ENCODE measurements at regions not wholly inside any gene's neighbourhood (a gene's known extent, or its start where the extent isn't known, plus 50 kb on each side); places are given as distances from the start of the nearest gene placed in this dataset.

- no peaks in the 10 kb centered on the region for H3K27me3 ChIP-seq
- no peak overlapping the region for H3K4me3 ChIP-seq
- H3K27ac ChIP-seq = no peak overlapping the region
- no peak for DNase-seq
- no peaks in the 10 kb centered on the region for H3K36me3 ChIP-seq
- no peaks in the 10 kb centered on the region for H3K4me1 ChIP-seq
- TF ChIP-seq POLR2A (IDR thresholded peaks at IDR 0.05) (no peak), CTCF (IDR thresholded peaks at IDR 0.05) (no peak)
- no peaks in the 10 kb centered on the region for H3K9me3 ChIP-seq
Measured at GRCh38 chr9:106766616-106767015, 96.3 kb upstream of the ZNF462 start.

GRCh38 chr9:106769331-106769730, 93.6 kb upstream of the ZNF462 start:
- Histone ChIP-seq H3K27me3 (no peaks in the 10 kb centered on the region), H3K4me1 (no peaks in the 10 kb centered on the region), H3K4me3 (no peak overlapping the region), H3K36me3 (no peaks in the 10 kb centered on the region), H3K9me3 (no peaks in the 10 kb centered on the region), H3K27ac (no peak overlapping the region)
- TF ChIP-seq CTCF (IDR thresholded peaks at IDR 0.05) (no peak), POLR2A (IDR thresholded peaks at IDR 0.05) (no peak)
- no peak for DNase-seq

GRCh38 chr9:106771608-106772007, 91.4 kb upstream of the ZNF462 start:
- no peaks in the 10 kb centered on the region for H3K27me3 ChIP-seq
- no peaks in the 10 kb centered on the region for H3K9me3 ChIP-seq
- H3K4me1 ChIP-seq = no peaks in the 10 kb centered on the region
- H3K4me3 ChIP-seq = no peak overlapping the region
- DNase-seq = no peak
- TF ChIP-seq POLR2A (IDR thresholded peaks at IDR 0.05) = no peak
- H3K36me3 ChIP-seq = no peaks in the 10 kb centered on the region
- no peak overlapping the region for H3K27ac ChIP-seq

- Histone ChIP-seq H3K9me3 (no peaks in the 10 kb centered on the region), H3K4me3 (no peak overlapping the region), H3K27me3 (no peaks in the 10 kb centered on the region), H3K36me3 (no peaks in the 10 kb centered on the region), H3K4me1 (no peaks in the 10 kb centered on the region), H3K27ac (no peak overlapping the region)
- TF ChIP-seq CTCF (IDR thresholded peaks at IDR 0.05) (no peak), POLR2A (IDR thresholded peaks at IDR 0.05) (no peak)
- no peak for DNase-seq
Measured at GRCh38 chr9:106772523-106773290, 90.3 kb upstream of the ZNF462 start.

- no peak for DNase-seq
- TF ChIP-seq CTCF (IDR thresholded peaks at IDR 0.05) (no peak), POLR2A (IDR thresholded peaks at IDR 0.05) (no peak)
- H3K27me3 ChIP-seq = no peaks in the 10 kb centered on the region
- no peak overlapping the region for H3K27ac ChIP-seq
- no peaks in the 10 kb centered on the region for H3K9me3 ChIP-seq
- H3K4me3 ChIP-seq = no peak overlapping the region
- H3K36me3 ChIP-seq = no peaks in the 10 kb centered on the region
- no peaks in the 10 kb centered on the region for H3K4me1 ChIP-seq
Measured at GRCh38 chr9:106773750-106774149, 89.2 kb upstream of the ZNF462 start.

- TF ChIP-seq POLR2A (IDR thresholded peaks at IDR 0.05) (no peak), CTCF (IDR thresholded peaks at IDR 0.05) (no peak)
- no peaks in the 10 kb centered on the region for H3K9me3 ChIP-seq
Measured at GRCh38 chr9:106775960-106776359, 87.0 kb upstream of the ZNF462 start.

More at GRCh38 chr9:106775960-106776359, 87.0 kb upstream of the ZNF462 start:
- Histone ChIP-seq H3K4me1 (no peaks in the 10 kb centered on the region), H3K27ac (no peak overlapping the region), H3K36me3 (no peaks in the 10 kb centered on the region), H3K4me3 (no peak overlapping the region), H3K27me3 (no peaks in the 10 kb centered on the region)
- DNase-seq = no peak

All from Peyer's patch (tissue), 4 donors.